HEK293 (cell line): ENCODE measurements at regions not wholly inside any gene's neighbourhood (a gene's known extent, or its start where the extent isn't known, plus 50 kb on each side); places are given as distances from the start of the nearest gene placed in this dataset.
A peak's percentile ranks its signal among the peaks of the same experiment; 100 is the strongest.

Source experiments
- CTCF ChIA-PET: fragments of 350-600 bp; formaldehyde crosslinking; extraction: SDS; loops from one replicate; lab custom pipeline; 2021; ENCODE audit warnings: antibody characterized with exemption; lab: Yijun Ruan, JAX
- POLR2A ChIA-PET: fragments of 300-600 bp; formaldehyde crosslinking; extraction: SDS; loops from one replicate; lab custom pipeline; 2020; ENCODE audit warnings: antibody characterized with exemption, inconsistent platforms; lab: Yijun Ruan, JAX
- H3K27ac ChIP-seq: fragments of 200-500 bp; sonication (Bioruptor generic); 2 replicates; pipeline ENCODE4 v1.5.1; 2014; ENCODE audit warnings: low read depth, low read length, control low read depth, inconsistent platforms; ENCODE audit errors: extremely low read depth
- H3K36me3 ChIP-seq, 2 experiments: fragments of 200-500 bp in 1 of 2; sonication (Bioruptor generic) in 1 of 2; 1 replicate in 1 of 2; 2 replicates in 1 of 2; pipeline ENCODE4 v1.5.1; 2014 to 2017; ENCODE audit warnings: inconsistent platforms in 2 of 2, low read length in 2 of 2; ENCODE audit not compliant: control insufficient read depth in 2 of 2, insufficient read depth in 1 of 2
- H3K4me1 ChIP-seq: fragments of 200-500 bp; sonication (Bioruptor generic); 2 replicates; pipeline ENCODE4 v1.5.1; 2014; ENCODE audit warnings: mild to moderate bottlenecking, low read length, inconsistent platforms; ENCODE audit not compliant: control insufficient read depth, insufficient read depth
- H3K4me3 ChIP-seq: 2 replicates; pipeline ENCODE4 v1.5.1; 2011; ENCODE audit warnings: low read depth, mild to moderate bottlenecking, control low read depth, low read length, moderate library complexity
- H3K9me3 ChIP-seq: fragments of 200-500 bp; sonication (Bioruptor generic); 2 replicates; pipeline ENCODE4 v1.5.1; 2014; ENCODE audit warnings: low read depth, low read length, inconsistent platforms; ENCODE audit not compliant: control insufficient read depth, insufficient read depth
- BCL11A ChIP-seq: fragments of 450-650 bp; formaldehyde crosslinking; IDR thresholded peaks from 2 replicates; pipeline ENCODE4 v1.5.1; 2016; ENCODE audit warnings: low read depth, missing biosample characterization, missing genetic modification characterization
- REST ChIP-seq: fragments of 450-650 bp; formaldehyde crosslinking; IDR thresholded peaks from 2 replicates; pipeline ENCODE4 v1.5.1; 2016; ENCODE audit warnings: missing biosample characterization, missing genetic modification characterization
- ZBTB20 ChIP-seq: fragments of 450-650 bp; formaldehyde crosslinking; IDR thresholded peaks from 2 replicates; pipeline ENCODE4 v1.5.1; 2016; ENCODE audit warnings: missing biosample characterization, missing genetic modification characterization
- ZBTB26 ChIP-seq: fragments of 450-650 bp; formaldehyde crosslinking; optimal IDR thresholded peaks from 2 replicates; pipeline ENCODE3; 2016; ENCODE audit warnings: missing biosample characterization, mild to moderate bottlenecking, missing genetic modification characterization
- ZEB2 ChIP-seq: fragments of 450-650 bp; formaldehyde crosslinking; IDR thresholded peaks from 2 replicates; pipeline ENCODE4 v1.5.1; 2016; ENCODE audit warnings: missing biosample characterization, missing genetic modification characterization
- ZNF114 ChIP-seq: fragments of 450-650 bp; formaldehyde crosslinking; IDR thresholded peaks from 2 replicates; pipeline ENCODE4 v1.5.0; 2017; ENCODE audit warnings: missing biosample characterization, missing genetic modification characterization
- ZNF184 ChIP-seq: fragments of 450-650 bp; IDR thresholded peaks from 2 replicates; pipeline ENCODE4 v1.5.1; 2018; ENCODE audit warnings: missing biosample characterization, mild to moderate bottlenecking, missing genetic modification characterization
- ZNF549 ChIP-seq: fragments of 450-650 bp; IDR thresholded peaks from 2 replicates; pipeline ENCODE4 v1.5.1; 2018; ENCODE audit warnings: missing biosample characterization, missing genetic modification characterization, mild to moderate bottlenecking, inconsistent platforms, moderate library complexity
- TF ChIP-seq, protein P1 (sequence below): fragments of 450-650 bp; formaldehyde crosslinking; IDR thresholded peaks from 2 replicates; pipeline ENCODE4 v1.5.1; 2016; ENCODE audit warnings: missing biosample characterization, missing genetic modification characterization
- TF ChIP-seq, protein P2 (sequence below): fragments of 450-650 bp; formaldehyde crosslinking; conservative IDR thresholded peaks from 2 replicates; pipeline ENCODE4 v1.5.1; 2016; ENCODE audit warnings: low read depth, missing biosample characterization, missing genetic modification characterization
- TF ChIP-seq, protein P3 (sequence below): fragments of 450-650 bp; formaldehyde crosslinking; IDR thresholded peaks from 2 replicates; pipeline ENCODE4 v1.5.1; 2016; ENCODE audit warnings: missing biosample characterization, missing genetic modification characterization

- TF ChIP-seq ZBTB26 (tag by site-specific recombination) (no peak), ZNF549 (tag by site-specific recombination) (no peak), REST (tag by site-specific recombination) (no peak)
Observed at GRCh38 chr3:126267976-126268615, 87.7 kb upstream of the ALDH1L1 start (continued).

- ChIA-PET CTCF (no interaction called here), POLR2A (no interaction called here)
- Histone ChIP-seq H3K4me1 (no peaks in the 10 kb centered on the region), H3K4me3 (peak overlapping the region; percentile 25), H3K36me3 (no peaks in the 10 kb centered on the region), H3K27ac (no peak overlapping the region), H3K9me3 (no peaks in the 10 kb centered on the region)
- TF ChIP-seq ZNF184 (tag by site-specific recombination), result no peak
- TF ChIP-seq ZNF114 (tag by site-specific recombination), result no peak
- TF ChIP-seq, protein P1, sequence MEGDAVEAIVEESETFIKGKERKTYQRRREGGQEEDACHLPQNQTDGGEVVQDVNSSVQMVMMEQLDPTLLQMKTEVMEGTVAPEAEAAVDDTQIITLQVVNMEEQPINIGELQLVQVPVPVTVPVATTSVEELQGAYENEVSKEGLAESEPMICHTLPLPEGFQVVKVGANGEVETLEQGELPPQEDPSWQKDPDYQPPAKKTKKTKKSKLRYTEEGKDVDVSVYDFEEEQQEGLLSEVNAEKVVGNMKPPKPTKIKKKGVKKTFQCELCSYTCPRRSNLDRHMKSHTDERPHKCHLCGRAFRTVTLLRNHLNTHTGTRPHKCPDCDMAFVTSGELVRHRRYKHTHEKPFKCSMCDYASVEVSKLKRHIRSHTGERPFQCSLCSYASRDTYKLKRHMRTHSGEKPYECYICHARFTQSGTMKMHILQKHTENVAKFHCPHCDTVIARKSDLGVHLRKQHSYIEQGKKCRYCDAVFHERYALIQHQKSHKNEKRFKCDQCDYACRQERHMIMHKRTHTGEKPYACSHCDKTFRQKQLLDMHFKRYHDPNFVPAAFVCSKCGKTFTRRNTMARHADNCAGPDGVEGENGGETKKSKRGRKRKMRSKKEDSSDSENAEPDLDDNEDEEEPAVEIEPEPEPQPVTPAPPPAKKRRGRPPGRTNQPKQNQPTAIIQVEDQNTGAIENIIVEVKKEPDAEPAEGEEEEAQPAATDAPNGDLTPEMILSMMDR (tag by site-specific recombination), result no peak
Observed at GRCh38 chr3:126267169-126267975, 87.0 kb upstream of the ALDH1L1 start.

- H3K27ac ChIP-seq, result no peak overlapping the region
- no peaks in the 10 kb centered on the region for H3K36me3 ChIP-seq
- POLR2A ChIA-PET, result no interaction called here
- TF ChIP-seq, protein P2, sequence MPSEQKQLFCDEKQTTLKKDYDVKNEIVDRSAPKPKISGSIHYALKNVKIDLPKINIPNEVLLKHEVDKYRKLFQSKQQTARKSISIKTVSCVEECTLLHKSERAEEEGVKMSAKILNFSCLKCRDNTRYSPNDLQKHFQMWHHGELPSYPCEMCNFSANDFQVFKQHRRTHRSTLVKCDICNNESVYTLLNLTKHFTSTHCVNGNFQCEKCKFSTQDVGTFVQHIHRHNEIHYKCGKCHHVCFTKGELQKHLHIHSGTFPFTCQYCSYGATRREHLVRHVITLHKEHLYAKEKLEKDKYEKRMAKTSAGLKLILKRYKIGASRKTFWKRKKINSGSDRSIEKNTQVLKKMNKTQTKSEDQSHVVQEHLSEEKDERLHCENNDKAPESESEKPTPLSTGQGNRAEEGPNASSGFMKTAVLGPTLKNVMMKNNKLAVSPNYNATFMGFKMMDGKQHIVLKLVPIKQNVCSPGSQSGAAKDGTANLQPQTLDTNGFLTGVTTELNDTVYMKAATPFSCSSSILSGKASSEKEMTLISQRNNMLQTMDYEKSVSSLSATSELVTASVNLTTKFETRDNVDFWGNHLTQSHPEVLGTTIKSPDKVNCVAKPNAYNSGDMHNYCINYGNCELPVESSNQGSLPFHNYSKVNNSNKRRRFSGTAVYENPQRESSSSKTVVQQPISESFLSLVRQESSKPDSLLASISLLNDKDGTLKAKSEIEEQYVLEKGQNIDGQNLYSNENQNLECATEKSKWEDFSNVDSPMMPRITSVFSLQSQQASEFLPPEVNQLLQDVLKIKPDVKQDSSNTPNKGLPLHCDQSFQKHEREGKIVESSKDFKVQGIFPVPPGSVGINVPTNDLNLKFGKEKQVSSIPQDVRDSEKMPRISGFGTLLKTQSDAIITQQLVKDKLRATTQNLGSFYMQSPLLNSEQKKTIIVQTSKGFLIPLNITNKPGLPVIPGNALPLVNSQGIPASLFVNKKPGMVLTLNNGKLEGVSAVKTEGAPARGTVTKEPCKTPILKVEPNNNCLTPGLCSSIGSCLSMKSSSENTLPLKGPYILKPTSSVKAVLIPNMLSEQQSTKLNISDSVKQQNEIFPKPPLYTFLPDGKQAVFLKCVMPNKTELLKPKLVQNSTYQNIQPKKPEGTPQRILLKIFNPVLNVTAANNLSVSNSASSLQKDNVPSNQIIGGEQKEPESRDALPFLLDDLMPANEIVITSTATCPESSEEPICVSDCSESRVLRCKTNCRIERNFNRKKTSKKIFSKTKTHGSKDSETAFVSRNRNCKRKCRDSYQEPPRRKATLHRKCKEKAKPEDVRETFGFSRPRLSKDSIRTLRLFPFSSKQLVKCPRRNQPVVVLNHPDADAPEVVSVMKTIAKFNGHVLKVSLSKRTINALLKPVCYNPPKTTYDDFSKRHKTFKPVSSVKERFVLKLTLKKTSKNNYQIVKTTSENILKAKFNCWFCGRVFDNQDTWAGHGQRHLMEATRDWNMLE (tag by site-specific recombination), result no peak
- TF ChIP-seq, protein P3, sequence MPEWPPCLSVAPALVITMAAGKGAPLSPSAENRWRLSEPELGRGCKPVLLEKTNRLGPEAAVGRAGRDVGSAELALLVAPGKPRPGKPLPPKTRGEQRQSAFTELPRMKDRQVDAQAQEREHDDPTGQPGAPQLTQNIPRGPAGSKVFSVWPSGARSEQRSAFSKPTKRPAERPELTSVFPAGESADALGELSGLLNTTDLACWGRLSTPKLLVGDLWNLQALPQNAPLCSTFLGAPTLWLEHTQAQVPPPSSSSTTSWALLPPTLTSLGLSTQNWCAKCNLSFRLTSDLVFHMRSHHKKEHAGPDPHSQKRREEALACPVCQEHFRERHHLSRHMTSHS (tag by site-specific recombination), result no peak
- TF ChIP-seq ZEB2 (tag by site-specific recombination) (no peak), ZBTB20 (no peak), BCL11A (tag by site-specific recombination) (no peak)
- no peaks in the 10 kb centered on the region for H3K4me1 ChIP-seq
- no peak overlapping the region for H3K4me3 ChIP-seq
- CTCF ChIA-PET, result no interaction called here
- no peaks in the 10 kb centered on the region for H3K9me3 ChIP-seq
Observed at GRCh38 chr3:126266850-126267168, 86.4 kb upstream of the ALDH1L1 start.
